Esophagus mucosa (tissue), 1 donor: ENCODE measurements at regions not wholly inside any gene's neighbourhood (a gene's known extent, or its start where the extent isn't known, plus 50 kb on each side); places are given as distances from the start of the nearest gene placed in this dataset.
A peak's percentile ranks its signal among the peaks of the same experiment; 100 is the strongest.
"Not testable (repeated sequence)": the region's sequence is repeated elsewhere in the genome, so short reads cannot be mapped to it uniquely, and the experiment has no call there.

Source experiments
- ATAC-seq: fragments of 200-7000 bp; cut with Tn5 transposase; one replicate; pipeline ENCODE4 v1.9.1; 2020
- donor health status: DM: yes; HTN: yes; CAD: no.

GRCh38 chr15:22358932-22359331 is 99.8 kb upstream of the GOLGA6L22 start:
- ATAC-seq: not testable (repeated sequence)

DNA sequence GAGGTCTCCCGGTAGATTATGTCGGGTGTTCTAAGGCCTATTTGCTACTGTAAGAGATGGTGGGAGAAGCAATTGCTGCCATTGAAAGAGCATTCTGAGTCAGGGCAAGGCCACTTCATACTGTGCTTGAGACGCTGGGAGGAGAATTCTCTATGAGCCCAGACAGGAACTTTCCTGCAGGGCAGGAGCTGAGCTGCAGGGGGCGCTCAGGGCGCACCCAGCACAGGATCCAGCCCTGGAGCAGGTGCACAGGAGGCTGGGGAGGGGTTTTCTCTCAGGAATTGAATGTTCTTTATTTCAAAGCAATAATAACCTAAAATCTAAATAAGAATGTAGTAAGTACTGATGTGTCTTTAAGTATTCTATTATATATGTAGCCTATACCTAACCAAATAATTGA is 99.1 kb upstream of the GOLGA6L22 start:
- ATAC-seq: not testable (repeated sequence)

- not testable (repeated sequence) for ATAC-seq
Measured at GRCh38 chr15:22360696-22361095, 98.0 kb upstream of the GOLGA6L22 start.

GRCh38 chr15:22362502-22362901 is 96.2 kb upstream of the GOLGA6L22 start:
- ATAC-seq: not testable (repeated sequence)

DNA sequence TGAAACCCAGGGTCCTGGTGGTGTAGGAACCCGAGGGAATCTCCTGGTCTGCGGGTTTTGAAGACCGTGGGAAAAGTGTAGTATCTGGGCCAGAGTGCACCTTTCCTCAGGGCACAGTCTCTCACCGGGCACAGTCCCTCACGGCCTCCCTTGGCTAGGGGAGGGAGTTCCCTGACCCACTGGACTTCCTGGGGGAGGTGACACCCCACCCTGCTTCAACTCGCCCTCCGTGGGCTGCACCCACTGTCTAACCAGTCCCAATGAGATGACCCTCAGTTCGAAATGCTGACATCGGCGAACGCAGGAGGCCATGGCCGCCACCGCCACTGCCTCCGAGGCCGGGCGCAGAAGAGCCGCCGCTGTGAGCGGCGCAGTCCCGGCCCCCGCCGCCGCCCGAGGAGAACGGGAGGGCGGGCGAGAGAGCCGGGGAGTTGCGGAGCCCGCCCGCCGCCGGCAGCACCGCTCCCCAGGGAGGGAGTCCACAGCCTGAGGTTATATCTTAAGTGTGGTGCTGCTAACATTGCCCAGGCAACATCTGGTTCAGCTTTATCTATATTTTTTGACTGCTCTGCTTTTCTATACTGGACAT is 87.4 kb upstream of the GOLGA6L22 start:
- not testable (repeated sequence) for ATAC-seq

- ATAC-seq: not testable (repeated sequence)
Measured at GRCh38 chr15:22374531-22374930, 84.2 kb upstream of the GOLGA6L22 start.

DNA sequence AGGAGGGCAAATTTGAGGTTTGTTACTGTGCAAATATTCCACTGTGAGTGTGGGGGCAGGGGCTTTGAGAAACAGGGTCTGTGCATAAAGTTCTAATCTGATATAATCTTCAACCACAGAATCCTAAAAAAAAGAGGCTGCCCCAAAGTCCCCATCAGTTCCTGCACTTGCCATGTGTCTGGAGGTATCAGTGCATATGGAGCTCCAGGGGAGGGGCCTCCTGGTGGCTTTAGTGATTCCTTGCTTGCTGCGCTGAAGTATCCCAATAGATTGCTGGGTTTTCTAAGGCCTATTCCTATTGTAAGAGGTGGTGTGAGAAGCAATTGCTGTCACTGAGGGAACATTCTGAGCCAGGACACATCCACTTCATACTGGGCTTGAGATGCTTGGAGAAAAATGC is 82.9 kb upstream of the GOLGA6L22 start:
- not testable (repeated sequence) for ATAC-seq

GRCh38 chr15:22377859-22378258 is 80.8 kb upstream of the GOLGA6L22 start:
- ATAC-seq: not testable (repeated sequence)

- ATAC-seq: not testable (repeated sequence)
Measured at GRCh38 chr15:22387691-22388090, 71.0 kb upstream of the GOLGA6L22 start.

DNA sequence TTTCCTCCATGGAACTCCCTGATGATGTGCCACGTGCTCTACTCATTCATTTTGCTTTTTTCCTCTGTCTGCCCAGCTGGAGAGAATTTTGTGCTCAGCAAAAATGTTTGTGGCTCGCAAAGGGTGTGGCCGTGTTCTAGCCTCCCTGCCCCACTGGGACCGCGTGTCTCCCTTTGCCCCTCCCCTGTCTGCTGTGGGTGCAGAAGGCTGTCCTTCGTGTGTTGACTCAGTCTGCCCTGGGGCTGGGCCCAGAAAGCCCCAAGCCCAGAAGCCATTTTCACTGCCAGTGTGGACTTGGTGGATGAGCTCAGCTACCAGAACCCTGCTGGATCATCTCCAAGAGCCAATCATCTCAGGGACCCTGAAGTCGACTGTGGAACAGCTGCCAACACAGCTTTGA is 70.3 kb upstream of the GOLGA6L22 start:
- peak; percentile 74 for ATAC-seq

DNA sequence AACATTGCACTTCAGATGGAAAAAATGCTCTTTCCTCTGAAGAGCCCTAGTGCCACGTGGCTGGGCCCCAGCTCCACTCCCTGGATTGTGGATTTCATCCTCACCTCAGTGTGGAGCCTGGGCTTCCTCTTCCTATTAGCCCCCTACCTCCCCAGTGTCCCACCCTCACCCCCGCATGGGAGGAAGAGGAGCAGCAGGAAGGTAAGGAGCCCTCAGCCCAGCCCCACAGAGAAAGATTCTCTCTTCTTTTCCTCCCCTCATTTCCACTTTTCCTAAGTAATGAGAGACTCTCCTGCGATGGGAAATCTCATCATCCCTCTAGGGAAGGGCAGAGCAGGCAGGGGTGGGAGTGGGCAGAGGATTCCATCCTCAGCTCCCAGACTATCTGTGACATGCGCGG is 57.5 kb upstream of the GOLGA6L22 start:
- ATAC-seq: peak; percentile 23

- ATAC-seq: peak; percentile 10
Measured at GRCh38 chr15:22401703-22402102, 57.0 kb upstream of the GOLGA6L22 start.

DNA sequence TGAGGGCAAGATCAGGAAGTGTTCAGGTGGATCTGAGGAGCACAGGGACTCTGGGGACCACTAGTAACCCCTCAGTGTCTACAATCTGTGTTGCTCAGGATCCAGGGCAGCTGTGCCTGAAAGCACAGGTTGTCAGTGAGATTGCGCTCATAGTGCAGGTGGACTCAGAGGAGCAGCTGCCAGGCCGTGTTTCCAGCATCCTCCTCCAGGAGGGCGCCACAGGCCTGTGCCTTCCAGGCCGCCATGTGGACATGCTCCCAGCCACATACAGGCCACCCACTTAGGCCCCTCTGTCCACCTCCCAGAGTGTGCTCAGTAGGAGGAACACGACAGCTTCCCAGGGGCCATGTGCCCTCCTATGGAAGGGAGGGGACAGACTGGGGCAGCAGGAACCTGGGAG is 52.9 kb upstream of the GOLGA6L22 start:
- not testable (repeated sequence) for ATAC-seq
